GM12892 (cell line): ENCODE measurements at regions not wholly inside any gene's neighbourhood (a gene's known extent, or its start where the extent isn't known, plus 50 kb on each side); places are given as distances from the start of the nearest gene placed in this dataset.

Experiments used
- POLR2A ChIP-seq: IDR thresholded peaks from 2 replicates; pipeline ENCODE4 v1.6.1; 2011; ENCODE audit warnings: low read depth, low read length, control low read depth
- POLR2AphosphoS5 ChIP-seq: IDR thresholded peaks from 2 replicates; pipeline ENCODE4 v1.6.1; 2011; ENCODE audit warnings: low read depth, low read length, control low read depth
- TAF1 ChIP-seq: IDR thresholded peaks from 2 replicates; pipeline ENCODE4 v1.6.1; 2011; ENCODE audit warnings: low read depth, mild to moderate bottlenecking, control low read depth, low read length, borderline replicate concordance

GRCh38 chr11:57083641-57084385, 95.1 kb downstream of the OR5AK2 start:
- TF ChIP-seq POLR2A (no peak), POLR2AphosphoS5 (no peak), TAF1 (no peak)
